ENCODE measurements at regions not wholly inside any gene's neighbourhood (a gene's known extent, or its start where the extent isn't known, plus 50 kb on each side); places are given as distances from the start of the nearest gene placed in this dataset.
"Not testable (repeated sequence)": the region's sequence is repeated elsewhere in the genome, so short reads cannot be mapped to it uniquely, and the experiment has no call there.

- peak; percentile 55 for DNase-seq
Observed at GRCh38 chr6:6724539-6725467, 136.3 kb downstream of the LY86 start.

- no peak for DNase-seq
Observed at GRCh38 chr6:6725468-6726209, 137.1 kb downstream of the LY86 start.

- no peak for DNase-seq
Observed at GRCh38 chr6:6728169-6728941, 139.8 kb downstream of the LY86 start.

- DNase-seq: no peak
Observed at GRCh38 chr6:6729971-6730370, 141.5 kb downstream of the LY86 start.

- DNase-seq: no peak
Observed at GRCh38 chr6:6730831-6731230, 142.3 kb downstream of the LY86 start.

GRCh38 chr6:6734479-6735465 is 146.3 kb downstream of the LY86 start:
- no peak for DNase-seq

- no peak for DNase-seq
Observed at GRCh38 chr6:6736791-6737654, 148.5 kb downstream of the LY86 start.

GRCh38 chr6:6737671-6738070 is 149.2 kb downstream of the LY86 start:
- DNase-seq: no peak

- no peak for DNase-seq
Observed at GRCh38 chr6:6738108-6738507, 149.6 kb downstream of the LY86 start.

- DNase-seq: no peak
Observed at GRCh38 chr6:6738922-6739716, 150.6 kb downstream of the LY86 start.

GRCh38 chr6:6740595-6740994 is 152.1 kb downstream of the LY86 start:
- no peak for DNase-seq

GRCh38 chr6:6741264-6741663 is 152.7 kb downstream of the LY86 start:
- no peak for DNase-seq

- no peak for DNase-seq
Observed at GRCh38 chr6:6742535-6742934, 154.0 kb downstream of the LY86 start.

- DNase-seq: no peak
Observed at GRCh38 chr6:6744551-6744950, 156.0 kb downstream of the LY86 start.

GRCh38 chr6:6745637-6746332 is 157.3 kb downstream of the LY86 start:
- DNase-seq: not testable (repeated sequence)

- DNase-seq: no peak
Observed at GRCh38 chr6:6746333-6746969, 157.9 kb downstream of the LY86 start.

GRCh38 chr6:6746970-6747338 is 158.4 kb downstream of the LY86 start:
- no peak for DNase-seq

- DNase-seq: no peak
Observed at GRCh38 chr6:6747371-6747770, 158.9 kb downstream of the LY86 start.

- DNase-seq: no peak
Observed at GRCh38 chr6:6748001-6748400, 159.5 kb downstream of the LY86 start.

Measured in activated CD4-positive, alpha-beta T cell treated with anti-CD3 and anti-CD28 coated beads, Interleukin-10, Interleukin-2, amounts not matched to agents 100 ng/mL and 50 ng/mL, durations not matched to agents 16 hours and 8 hours (primary cell).